ENCODE measurements at regions not wholly inside any gene's neighbourhood (a gene's known extent, or its start where the extent isn't known, plus 50 kb on each side); places are given as distances from the start of the nearest gene placed in this dataset.
"Not testable (repeated sequence)": the region's sequence is repeated elsewhere in the genome, so short reads cannot be mapped to it uniquely, and the experiment has no call there.

DNA sequence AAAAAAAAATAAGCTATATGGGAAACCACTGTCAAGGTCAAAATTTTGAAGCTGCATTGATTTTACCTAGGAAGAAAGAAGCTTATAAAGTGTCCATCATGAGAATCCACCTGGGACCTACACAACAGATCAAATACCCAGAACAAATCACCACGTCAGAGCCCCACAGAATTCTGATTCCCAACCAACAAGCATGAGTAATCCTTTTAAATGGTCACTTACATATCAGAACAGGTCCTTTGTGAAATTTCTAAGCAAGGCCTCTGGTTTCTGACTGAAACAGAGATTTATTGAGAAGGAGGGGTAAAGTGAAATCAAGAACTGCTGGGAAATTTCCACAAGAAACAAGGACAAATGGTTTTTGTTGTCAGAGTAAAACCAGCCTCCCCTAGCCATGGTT lies 93.2 kb downstream of the FOXD4L6 start:
- not testable (repeated sequence) for H3K36me3 ChIP-seq (ENCODE audit: control insufficient read depth, insufficient read depth, low read length); H3K4me3 ChIP-seq (replicated peaks; ENCODE audit: low read depth, low read length); H3K27me3 ChIP-seq (replicated peaks; ENCODE audit: control insufficient read depth, insufficient read depth, low read length); DNase-seq (ENCODE audit: extremely low read depth, insufficient read length)

DNA sequence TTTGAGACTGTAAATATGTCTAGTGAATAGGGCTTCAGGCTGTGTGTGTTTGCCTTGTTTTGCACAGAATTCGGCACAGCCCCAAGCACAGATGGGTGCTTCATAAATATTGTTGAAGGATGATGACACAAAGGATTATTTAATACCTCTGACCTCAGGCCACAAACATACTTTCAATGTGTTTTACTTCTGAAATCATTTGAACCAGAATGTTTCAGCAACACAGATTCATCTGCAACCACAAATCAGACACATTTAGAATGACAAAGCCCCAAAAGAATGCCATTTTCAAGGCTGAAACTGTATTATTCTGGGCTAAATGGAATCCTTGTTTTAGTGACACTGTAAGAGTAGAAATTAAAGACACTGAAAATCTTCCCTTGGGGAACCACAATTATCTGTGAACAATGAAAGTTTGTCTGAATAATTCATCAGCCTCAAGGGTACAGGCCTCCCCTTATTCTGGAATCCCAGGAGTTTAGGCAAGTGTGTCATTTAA lies 93.7 kb downstream of the FOXD4L6 start:
- H3K4me3 ChIP-seq (replicated peaks; ENCODE audit: low read depth, low read length); DNase-seq (ENCODE audit: extremely low read depth, insufficient read length); H3K27me3 ChIP-seq (replicated peaks; ENCODE audit: control insufficient read depth, insufficient read depth, low read length); H3K36me3 ChIP-seq (ENCODE audit: control insufficient read depth, insufficient read depth, low read length): not testable (repeated sequence)

DNA sequence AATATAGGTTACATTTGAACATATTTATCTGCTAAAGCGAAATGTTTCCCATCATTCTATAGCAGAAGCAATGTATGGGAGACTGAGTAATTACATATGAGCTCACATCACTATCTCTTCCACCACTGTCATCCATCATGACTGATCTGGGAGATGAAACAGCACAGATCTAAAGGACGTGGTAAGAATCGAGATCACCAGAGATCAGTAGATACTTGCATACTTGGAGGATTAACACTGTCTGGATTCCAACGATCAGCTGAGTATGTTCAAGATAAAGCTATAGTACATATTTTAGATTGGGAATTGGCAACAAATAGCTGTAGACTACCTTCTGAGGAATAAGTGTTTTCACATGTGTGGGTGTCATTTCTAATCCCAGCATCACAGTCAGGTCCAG lies 94.6 kb downstream of the FOXD4L6 start:
- not testable (repeated sequence) for H3K36me3 ChIP-seq (ENCODE audit: control insufficient read depth, insufficient read depth, low read length); DNase-seq (ENCODE audit: extremely low read depth, insufficient read length); H3K4me3 ChIP-seq (replicated peaks; ENCODE audit: low read depth, low read length); H3K27me3 ChIP-seq (replicated peaks; ENCODE audit: control insufficient read depth, insufficient read depth, low read length)

DNA sequence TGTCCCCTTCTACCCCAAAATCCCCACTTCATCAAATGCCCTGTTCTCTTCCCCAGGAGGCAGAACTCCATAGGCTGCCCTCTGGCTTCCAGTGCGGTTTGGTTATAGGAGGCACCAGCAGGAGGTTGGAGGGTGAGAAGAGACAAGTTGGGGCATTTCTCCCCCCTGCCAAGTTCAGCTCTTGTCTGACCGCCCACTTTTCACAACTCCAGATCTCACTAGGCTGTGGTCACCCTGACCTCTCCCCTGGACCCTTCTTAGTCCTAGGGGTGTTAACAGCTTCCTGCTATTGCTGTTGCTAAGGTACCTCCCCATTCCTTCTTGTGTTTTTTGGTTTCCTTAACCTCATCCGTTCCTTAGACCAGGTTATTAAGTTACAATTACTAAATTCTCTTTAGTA lies 95.1 kb downstream of the FOXD4L6 start:
- H3K36me3 ChIP-seq (ENCODE audit: control insufficient read depth, insufficient read depth, low read length); DNase-seq (ENCODE audit: extremely low read depth, insufficient read length); H3K4me3 ChIP-seq (replicated peaks; ENCODE audit: low read depth, low read length); H3K27me3 ChIP-seq (replicated peaks; ENCODE audit: control insufficient read depth, insufficient read depth, low read length): not testable (repeated sequence)

DNA sequence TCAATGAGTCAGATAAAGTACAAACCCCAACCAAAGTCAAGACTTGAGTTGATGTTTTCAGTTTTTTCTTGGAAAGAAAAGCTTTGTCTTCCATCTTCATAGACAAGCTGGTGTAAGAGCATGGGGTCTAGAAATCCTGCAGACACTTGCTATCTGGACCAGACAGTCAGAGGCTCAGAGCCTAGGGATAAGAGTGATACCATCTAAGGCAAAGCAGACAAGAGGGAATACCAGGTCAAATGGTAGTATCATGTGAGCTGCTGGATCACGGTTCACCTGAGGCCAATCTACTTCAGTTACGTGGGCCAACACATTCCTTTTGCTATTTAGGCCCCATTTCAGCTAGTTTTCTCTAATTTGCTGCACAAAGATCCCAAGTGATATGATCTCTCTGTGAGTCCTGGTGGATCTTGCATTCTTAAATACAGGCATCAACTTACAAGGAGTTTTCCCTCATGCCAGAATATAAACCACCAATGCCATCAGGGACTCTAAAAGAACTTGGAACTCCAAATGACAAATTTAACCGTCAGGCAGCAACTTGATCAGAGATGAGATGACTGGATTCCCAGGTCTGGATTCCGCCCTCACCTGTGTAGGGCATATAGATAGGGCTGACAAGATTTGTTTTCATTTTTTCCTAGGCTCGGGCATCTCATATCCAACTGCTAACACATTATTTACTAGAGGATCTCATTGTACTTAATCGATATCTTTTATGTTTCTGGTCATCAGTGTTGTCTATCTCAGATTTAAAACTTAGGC lies 101.4 kb downstream of the FOXD4L6 start:
- not testable (repeated sequence) for DNase-seq (ENCODE audit: extremely low read depth, insufficient read length); H3K4me3 ChIP-seq (replicated peaks; ENCODE audit: low read depth, low read length); H3K27me3 ChIP-seq (replicated peaks; ENCODE audit: control insufficient read depth, insufficient read depth, low read length); H3K36me3 ChIP-seq (ENCODE audit: control insufficient read depth, insufficient read depth, low read length)

DNA sequence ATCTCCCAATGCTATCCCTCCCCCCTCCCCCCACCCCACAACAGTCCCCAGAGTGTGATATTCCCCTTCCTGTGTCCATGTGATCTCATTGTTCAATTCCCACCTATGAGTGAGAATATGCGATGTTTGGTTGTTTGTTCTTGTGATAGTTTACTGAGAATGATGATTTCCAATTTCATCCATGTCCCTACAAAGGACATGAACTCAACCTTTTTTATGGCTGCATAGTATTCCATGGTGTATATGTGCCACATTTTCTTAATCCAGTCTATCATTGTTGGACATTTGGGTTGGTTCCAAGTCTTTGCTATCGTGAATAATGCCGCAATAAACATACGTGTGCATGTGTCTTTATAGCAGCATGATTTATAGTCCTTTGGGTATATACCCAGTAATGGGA lies 106.1 kb downstream of the FOXD4L6 start:
- DNase-seq (ENCODE audit: extremely low read depth, insufficient read length); H3K4me3 ChIP-seq (replicated peaks; ENCODE audit: low read depth, low read length); H3K36me3 ChIP-seq (ENCODE audit: control insufficient read depth, insufficient read depth, low read length); H3K27me3 ChIP-seq (replicated peaks; ENCODE audit: control insufficient read depth, insufficient read depth, low read length): not testable (repeated sequence)

DNA sequence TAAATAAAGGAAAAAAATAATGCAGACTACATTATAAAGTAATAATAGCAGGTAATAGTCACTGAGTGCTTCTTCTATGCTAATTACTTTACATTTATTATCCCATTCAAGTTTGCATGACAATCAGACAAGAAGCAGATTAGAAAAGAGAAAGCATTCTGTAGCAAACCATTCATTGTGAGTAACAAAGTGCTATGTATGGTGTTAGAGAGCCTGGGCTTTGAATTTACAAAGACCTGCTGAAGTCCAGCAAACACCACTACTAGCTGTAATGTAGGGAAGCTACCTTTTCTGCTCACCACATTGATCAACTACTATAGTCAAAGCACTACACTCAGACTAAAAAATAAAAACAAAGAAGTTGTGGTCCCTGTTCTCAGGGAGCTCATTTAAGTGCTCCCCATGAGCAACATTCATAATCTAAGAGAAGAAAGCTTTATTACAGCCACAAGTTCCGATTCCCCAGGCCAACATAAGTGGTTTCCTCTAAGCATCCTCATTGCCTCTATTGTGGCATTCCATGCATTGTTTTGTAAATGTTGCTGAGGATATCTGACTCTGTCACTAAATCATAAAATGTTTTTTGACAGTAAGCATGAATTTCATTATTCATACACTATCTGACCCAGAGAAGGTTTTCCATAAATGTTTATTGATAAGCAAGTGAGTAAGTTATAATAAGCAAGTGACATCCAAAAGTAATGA lies 108.5 kb downstream of the FOXD4L6 start:
- DNase-seq (ENCODE audit: extremely low read depth, insufficient read length) = not testable (repeated sequence)

DNA sequence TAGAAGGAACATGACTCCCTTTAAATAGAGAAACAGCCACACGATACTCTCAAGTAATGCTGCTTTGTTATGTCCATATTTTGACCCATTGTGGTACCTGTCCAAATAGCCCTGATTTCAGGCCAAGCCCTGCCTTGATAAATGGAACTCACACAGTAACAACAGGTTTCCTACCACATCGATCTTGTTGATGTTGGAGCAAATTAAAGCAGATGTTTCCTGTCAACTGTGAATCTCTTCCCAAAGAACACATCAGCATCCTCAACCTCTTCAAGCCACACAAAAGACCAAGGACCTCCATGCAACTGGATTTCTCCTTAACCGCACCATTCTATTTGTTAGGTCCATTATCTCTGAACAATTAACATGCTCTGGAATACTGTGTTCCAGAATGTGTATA lies 109.5 kb downstream of the FOXD4L6 start:
- H3K27me3 ChIP-seq (replicated peaks; ENCODE audit: control insufficient read depth, insufficient read depth, low read length); H3K36me3 ChIP-seq (ENCODE audit: control insufficient read depth, insufficient read depth, low read length); H3K4me3 ChIP-seq (replicated peaks; ENCODE audit: low read depth, low read length); DNase-seq (ENCODE audit: extremely low read depth, insufficient read length): not testable (repeated sequence)

More for the DNA sequence above, 108.5 kb downstream of the FOXD4L6 start:
- not testable (repeated sequence) for H3K27me3 ChIP-seq (replicated peaks; ENCODE audit: control insufficient read depth, insufficient read depth, low read length); H3K36me3 ChIP-seq (ENCODE audit: control insufficient read depth, insufficient read depth, low read length); H3K4me3 ChIP-seq (replicated peaks; ENCODE audit: low read depth, low read length)

DNA sequence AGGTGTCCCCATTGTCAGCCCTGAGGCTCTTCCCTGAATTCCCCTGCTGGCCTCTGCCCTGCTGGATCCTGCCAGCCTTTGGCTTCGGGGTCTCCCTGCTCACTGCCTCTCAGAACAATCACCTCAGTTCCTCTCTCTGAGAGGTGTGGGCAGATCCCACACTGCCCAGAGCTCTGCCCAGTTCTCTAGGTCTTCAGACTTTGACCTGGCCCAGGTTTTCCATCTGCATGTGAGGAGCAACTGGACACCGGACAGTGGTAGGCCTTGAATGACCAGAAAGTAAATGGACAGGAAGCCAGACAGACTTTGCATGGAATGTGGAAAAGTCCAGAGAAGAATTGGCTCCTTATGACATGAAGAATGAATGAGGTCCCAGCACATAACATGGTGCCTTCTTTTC lies 111.8 kb downstream of the FOXD4L6 start:
- not testable (repeated sequence) for DNase-seq (ENCODE audit: extremely low read depth, insufficient read length); H3K27me3 ChIP-seq (replicated peaks; ENCODE audit: control insufficient read depth, insufficient read depth, low read length); H3K36me3 ChIP-seq (ENCODE audit: control insufficient read depth, insufficient read depth, low read length)

DNA sequence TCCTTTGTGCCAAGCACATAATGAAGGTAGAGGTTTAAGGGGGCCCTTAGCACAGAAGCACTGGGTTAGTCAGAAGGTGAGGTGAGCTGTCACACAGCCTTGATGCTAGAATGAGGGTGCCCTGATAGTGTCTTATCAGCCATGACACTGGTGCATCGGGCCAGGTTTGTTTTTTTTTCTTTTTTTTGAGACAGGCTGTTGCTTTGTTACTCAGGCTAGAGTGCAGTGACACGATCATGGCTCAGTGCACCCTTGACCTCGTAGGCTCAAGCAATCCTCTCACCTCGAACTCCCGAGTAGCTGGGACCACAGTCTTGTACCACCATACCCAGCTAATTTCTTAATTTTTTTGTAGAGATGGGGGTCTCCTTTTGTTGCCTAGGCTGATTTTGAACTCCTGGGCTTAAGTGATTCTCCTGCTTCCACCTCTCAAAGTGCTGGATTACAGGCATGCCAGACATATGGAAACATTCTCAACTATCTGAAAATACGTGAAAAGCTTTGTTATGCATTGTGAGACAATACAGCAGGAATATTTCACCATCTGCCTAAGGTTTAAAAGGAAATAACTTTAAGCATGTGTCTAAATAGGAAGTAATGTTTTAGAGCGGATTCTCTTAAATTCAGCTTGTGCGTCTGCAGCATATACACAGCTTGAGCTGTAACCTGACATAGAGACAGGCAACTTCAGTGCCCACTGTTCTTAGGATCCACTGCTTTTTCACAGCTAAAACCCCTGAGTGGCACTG lies 128.4 kb downstream of the FOXD4L6 start:
- not testable (repeated sequence) for H3K4me3 ChIP-seq (replicated peaks; ENCODE audit: low read depth, low read length); DNase-seq (ENCODE audit: extremely low read depth, insufficient read length); H3K27me3 ChIP-seq (replicated peaks; ENCODE audit: control insufficient read depth, insufficient read depth, low read length); H3K36me3 ChIP-seq (ENCODE audit: control insufficient read depth, insufficient read depth, low read length)

More for the DNA sequence above, 111.8 kb downstream of the FOXD4L6 start:
- H3K4me3 ChIP-seq (replicated peaks; ENCODE audit: low read depth, low read length) = not testable (repeated sequence)

DNA sequence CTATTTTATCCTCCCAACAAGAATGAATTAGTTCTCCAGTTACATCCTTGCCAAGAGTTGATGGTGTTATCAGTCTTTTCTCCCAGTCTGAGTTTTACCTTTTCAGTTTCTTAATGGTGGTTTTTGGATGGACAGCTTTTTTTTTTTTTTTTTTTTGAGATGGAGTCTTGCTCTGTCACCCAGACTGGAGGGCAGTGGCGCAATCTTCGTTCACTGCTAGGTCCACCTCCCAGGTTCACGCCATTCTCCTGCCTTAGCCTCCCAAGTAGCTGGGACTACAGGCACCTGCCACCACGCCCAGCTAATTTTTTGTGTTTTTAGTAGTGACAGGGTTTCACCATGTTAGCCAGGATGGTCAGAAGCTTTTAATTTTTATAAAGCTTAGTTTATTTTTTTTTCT lies 133.0 kb downstream of the FOXD4L6 start:
- not testable (repeated sequence) for H3K36me3 ChIP-seq (ENCODE audit: control insufficient read depth, insufficient read depth, low read length)

DNA sequence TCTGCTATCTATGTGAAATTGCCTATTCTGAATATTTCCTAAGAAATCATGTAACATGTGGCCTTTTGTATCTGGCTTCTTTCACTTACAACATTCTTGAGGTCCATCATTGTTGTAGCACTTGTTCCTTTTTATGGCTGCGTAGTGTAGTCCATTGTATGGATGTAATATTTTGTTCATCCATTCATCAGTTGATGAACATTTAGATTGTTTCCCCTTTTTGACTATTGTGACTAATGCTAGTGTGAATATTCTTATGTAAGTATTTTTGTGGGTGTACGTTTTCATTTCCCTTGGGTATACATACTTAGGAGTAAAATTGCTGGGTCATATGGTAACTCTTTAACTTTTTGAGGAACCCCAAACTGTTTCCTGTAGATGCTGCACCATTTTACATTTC lies 134.6 kb downstream of the FOXD4L6 start:
- peak overlapping the region; percentile 23 for H3K4me3 ChIP-seq (replicated peaks; ENCODE audit: low read depth, low read length)
- DNase-seq (ENCODE audit: extremely low read depth, insufficient read length); H3K36me3 ChIP-seq (ENCODE audit: control insufficient read depth, insufficient read depth, low read length); H3K27me3 ChIP-seq (replicated peaks; ENCODE audit: control insufficient read depth, insufficient read depth, low read length): not testable (repeated sequence)

More for the DNA sequence above, 133.0 kb downstream of the FOXD4L6 start:
- not testable (repeated sequence) for H3K4me3 ChIP-seq (replicated peaks; ENCODE audit: low read depth, low read length); DNase-seq (ENCODE audit: extremely low read depth, insufficient read length); H3K27me3 ChIP-seq (replicated peaks; ENCODE audit: control insufficient read depth, insufficient read depth, low read length)

DNA sequence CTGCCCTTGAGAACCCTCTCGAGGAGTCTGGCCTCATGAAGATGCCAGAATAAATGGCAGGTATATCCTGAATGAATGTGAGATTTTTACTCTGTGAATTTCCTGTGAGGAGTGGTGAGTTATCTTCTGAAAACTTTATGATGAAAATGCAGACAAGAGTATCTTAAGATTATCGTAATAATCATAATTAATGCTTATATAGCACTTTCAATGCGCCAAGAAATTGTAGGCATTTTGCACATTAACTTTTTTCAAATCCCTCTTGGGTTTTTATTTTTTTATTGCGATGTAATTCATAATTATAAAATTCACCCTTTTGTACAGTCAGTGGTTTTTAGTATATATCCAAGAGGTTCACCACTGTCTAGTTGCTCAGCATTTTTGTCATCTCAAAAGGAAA lies 135.1 kb downstream of the FOXD4L6 start:
- H3K27me3 ChIP-seq (replicated peaks; ENCODE audit: control insufficient read depth, insufficient read depth, low read length); H3K36me3 ChIP-seq (ENCODE audit: control insufficient read depth, insufficient read depth, low read length); DNase-seq (ENCODE audit: extremely low read depth, insufficient read length): not testable (repeated sequence)
- H3K4me3 ChIP-seq (replicated peaks; ENCODE audit: low read depth, low read length) = peak overlapping the region; percentile 84

DNA sequence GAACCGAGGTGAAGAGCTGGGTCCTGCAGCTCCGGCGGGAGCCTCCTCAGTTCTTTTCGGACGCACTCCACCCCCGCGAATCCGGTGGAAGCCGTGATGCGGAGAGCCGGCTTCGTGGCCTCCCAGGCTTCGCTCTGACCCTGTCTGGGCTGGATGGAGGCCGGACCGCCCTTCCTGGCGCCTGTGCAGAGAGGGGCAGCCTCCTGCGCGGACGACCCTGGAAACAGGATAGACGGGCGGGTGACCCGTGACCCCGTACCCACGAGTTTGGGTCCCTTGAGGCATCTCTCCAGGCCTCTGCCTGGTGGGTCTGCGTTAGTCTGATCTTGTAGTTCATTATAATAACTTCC lies 136.0 kb downstream of the FOXD4L6 start:
- peak overlapping the region; percentile 84 for H3K4me3 ChIP-seq (replicated peaks; ENCODE audit: low read depth, low read length)
- H3K36me3 ChIP-seq (ENCODE audit: control insufficient read depth, insufficient read depth, low read length); H3K27me3 ChIP-seq (replicated peaks; ENCODE audit: control insufficient read depth, insufficient read depth, low read length); DNase-seq (ENCODE audit: extremely low read depth, insufficient read length): not testable (repeated sequence)
